ENCODE measurements at regions not wholly inside any gene's neighbourhood (a gene's known extent, or its start where the extent isn't known, plus 50 kb on each side); places are given as distances from the start of the nearest gene placed in this dataset.

DNA sequence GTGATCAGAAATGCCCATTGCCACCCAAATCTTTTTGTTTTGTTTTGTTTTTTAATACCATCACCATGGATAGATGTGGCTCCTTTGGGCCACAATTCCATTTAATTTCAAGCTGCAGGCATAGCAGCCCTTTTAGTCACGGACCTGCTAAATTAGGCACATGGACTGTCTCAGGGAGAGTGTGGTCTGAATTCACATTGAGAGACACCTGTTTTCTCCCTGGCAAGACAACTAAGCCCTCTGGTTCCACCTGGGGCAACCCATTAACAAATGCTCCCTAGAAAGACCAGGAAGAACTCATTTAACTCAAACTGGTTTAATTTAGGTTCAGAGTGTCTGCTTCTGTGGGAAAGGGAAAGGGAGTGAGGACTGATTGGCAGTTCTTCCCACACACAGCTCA lies 88.2 kb upstream of the ANKRD1 start:
- no peak for TF ChIP-seq FOXP2 (optimal IDR thresholded peaks at IDR 0.05; ENCODE audit: borderline replicate concordance, extremely low read depth, extremely low read length, insufficient read depth)
- no peak for TF ChIP-seq POLR2AphosphoS5 (IDR thresholded peaks at IDR 0.05; ENCODE audit: low read depth, low read length)
- TF ChIP-seq, protein P1, sequence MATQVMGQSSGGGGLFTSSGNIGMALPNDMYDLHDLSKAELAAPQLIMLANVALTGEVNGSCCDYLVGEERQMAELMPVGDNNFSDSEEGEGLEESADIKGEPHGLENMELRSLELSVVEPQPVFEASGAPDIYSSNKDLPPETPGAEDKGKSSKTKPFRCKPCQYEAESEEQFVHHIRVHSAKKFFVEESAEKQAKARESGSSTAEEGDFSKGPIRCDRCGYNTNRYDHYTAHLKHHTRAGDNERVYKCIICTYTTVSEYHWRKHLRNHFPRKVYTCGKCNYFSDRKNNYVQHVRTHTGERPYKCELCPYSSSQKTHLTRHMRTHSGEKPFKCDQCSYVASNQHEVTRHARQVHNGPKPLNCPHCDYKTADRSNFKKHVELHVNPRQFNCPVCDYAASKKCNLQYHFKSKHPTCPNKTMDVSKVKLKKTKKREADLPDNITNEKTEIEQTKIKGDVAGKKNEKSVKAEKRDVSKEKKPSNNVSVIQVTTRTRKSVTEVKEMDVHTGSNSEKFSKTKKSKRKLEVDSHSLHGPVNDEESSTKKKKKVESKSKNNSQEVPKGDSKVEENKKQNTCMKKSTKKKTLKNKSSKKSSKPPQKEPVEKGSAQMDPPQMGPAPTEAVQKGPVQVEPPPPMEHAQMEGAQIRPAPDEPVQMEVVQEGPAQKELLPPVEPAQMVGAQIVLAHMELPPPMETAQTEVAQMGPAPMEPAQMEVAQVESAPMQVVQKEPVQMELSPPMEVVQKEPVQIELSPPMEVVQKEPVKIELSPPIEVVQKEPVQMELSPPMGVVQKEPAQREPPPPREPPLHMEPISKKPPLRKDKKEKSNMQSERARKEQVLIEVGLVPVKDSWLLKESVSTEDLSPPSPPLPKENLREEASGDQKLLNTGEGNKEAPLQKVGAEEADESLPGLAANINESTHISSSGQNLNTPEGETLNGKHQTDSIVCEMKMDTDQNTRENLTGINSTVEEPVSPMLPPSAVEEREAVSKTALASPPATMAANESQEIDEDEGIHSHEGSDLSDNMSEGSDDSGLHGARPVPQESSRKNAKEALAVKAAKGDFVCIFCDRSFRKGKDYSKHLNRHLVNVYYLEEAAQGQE (IDR thresholded peaks at IDR 0.05; ENCODE audit: insufficient read depth in 1 of 2, low read depth in 2 of 2, low read length in 2 of 2) = no peak
- TF ChIP-seq TAF1 (IDR thresholded peaks at IDR 0.05; ENCODE audit: borderline replicate concordance, insufficient read depth, low read length) = no peak
- no peak for TF ChIP-seq SIN3A (IDR thresholded peaks at IDR 0.05; ENCODE audit: borderline replicate concordance, insufficient read depth, low read length)

DNA sequence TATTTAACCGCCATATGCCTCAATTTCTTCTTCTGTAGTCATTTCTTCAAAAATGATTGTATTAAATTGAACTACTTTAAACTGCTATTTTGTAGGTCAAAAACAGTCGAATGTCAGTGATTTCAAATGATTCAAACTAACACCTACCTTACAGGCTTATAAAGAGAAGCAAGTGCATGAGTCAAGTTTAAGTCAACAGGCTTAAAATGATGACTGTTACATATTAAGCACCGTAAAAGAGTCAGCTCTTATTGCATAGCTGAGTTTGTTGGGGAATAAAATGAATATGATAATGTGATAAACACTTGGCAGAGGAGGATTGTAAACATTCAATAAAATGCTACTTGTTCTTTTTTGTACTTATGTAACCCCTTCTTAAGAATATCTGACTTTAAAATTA lies 90.1 kb upstream of the ANKRD1 start:
- TF ChIP-seq FOXP2 (optimal IDR thresholded peaks at IDR 0.05; ENCODE audit: borderline replicate concordance, extremely low read depth, extremely low read length, insufficient read depth) (no peak), POLR2AphosphoS5 (IDR thresholded peaks at IDR 0.05; ENCODE audit: low read depth, low read length) (no peak), SIN3A (IDR thresholded peaks at IDR 0.05; ENCODE audit: borderline replicate concordance, insufficient read depth, low read length) (no peak), TAF1 (IDR thresholded peaks at IDR 0.05; ENCODE audit: borderline replicate concordance, insufficient read depth, low read length) (no peak)
- TF ChIP-seq, protein P1 (IDR thresholded peaks at IDR 0.05; ENCODE audit: insufficient read depth in 1 of 2, low read depth in 2 of 2, low read length in 2 of 2) = no peak

DNA sequence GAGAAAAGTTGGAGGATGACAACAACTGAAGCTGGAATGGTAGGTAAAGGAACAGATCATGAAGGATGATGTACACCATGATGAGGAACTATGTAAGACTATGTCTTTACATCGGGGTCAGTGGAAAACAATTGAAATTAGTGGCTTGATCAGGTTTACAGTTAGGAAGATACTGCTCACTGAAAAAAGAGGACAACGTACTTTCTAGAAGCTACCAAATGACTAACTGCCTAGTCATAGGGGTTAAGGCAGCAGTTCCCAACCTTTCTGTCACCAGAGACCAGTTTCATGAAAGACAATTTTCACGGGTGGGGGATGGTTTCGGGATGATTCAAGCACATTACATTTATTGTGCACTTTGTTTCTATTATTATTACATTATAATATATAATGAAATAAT lies 91.6 kb upstream of the ANKRD1 start:
- TF ChIP-seq FOXP2 (optimal IDR thresholded peaks at IDR 0.05; ENCODE audit: borderline replicate concordance, extremely low read depth, extremely low read length, insufficient read depth) = no peak
- no peak for TF ChIP-seq SIN3A (IDR thresholded peaks at IDR 0.05; ENCODE audit: borderline replicate concordance, insufficient read depth, low read length)
- no peak for TF ChIP-seq POLR2AphosphoS5 (IDR thresholded peaks at IDR 0.05; ENCODE audit: low read depth, low read length)
- no peak for TF ChIP-seq TAF1 (IDR thresholded peaks at IDR 0.05; ENCODE audit: borderline replicate concordance, insufficient read depth, low read length)
- TF ChIP-seq, protein P1 (IDR thresholded peaks at IDR 0.05; ENCODE audit: insufficient read depth in 1 of 2, low read depth in 2 of 2, low read length in 2 of 2) = no peak

DNA sequence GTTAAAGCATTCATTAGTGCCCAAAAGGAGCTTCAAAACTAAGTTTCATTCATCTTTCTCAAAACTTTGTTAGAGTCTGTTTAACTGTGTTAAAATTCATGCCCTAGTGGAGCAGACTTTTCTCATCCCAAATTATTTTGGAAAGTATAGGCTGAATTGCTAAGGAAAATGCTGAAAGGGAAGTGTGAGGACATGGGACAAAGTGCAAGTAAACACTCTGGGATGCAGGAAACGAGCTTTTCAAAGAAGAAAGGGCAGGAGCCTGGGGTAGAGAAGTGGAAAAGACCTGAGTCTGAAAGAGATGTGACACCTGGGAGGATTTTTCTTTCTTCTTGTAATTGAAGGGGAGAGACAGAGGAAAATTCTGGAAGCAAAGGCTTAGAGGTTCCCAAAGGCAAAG lies 93.1 kb upstream of the ANKRD1 start:
- TF ChIP-seq TAF1 (IDR thresholded peaks at IDR 0.05; ENCODE audit: borderline replicate concordance, insufficient read depth, low read length) = no peak
- TF ChIP-seq POLR2AphosphoS5 (IDR thresholded peaks at IDR 0.05; ENCODE audit: low read depth, low read length) = no peak
- TF ChIP-seq, protein P1 (IDR thresholded peaks at IDR 0.05; ENCODE audit: insufficient read depth in 1 of 2, low read depth in 2 of 2, low read length in 2 of 2) = no peak
- TF ChIP-seq FOXP2 (optimal IDR thresholded peaks at IDR 0.05; ENCODE audit: borderline replicate concordance, extremely low read depth, extremely low read length, insufficient read depth) = no peak

DNA sequence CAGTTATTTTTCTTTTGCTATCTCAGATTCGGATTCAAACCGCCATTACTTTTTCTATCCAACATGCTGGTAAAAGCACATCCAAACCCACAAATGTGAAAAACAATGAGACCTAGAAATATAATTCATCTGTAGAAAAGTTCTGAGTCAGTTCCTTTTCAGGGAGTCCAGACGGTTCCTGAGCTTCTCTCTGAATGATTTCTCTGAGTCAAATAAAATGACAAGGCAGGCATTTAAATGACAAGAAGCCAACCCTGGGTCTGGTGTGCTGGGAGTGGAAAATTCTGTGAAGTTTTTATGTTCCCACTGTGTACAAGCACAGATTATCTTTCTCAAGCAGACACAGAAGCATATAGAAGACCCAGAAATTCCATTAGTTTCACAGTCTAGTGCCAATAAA lies 96.3 kb upstream of the ANKRD1 start:
- TF ChIP-seq SIN3A (IDR thresholded peaks at IDR 0.05; ENCODE audit: borderline replicate concordance, insufficient read depth, low read length) (no peak), FOXP2 (optimal IDR thresholded peaks at IDR 0.05; ENCODE audit: borderline replicate concordance, extremely low read depth, extremely low read length, insufficient read depth) (no peak), POLR2AphosphoS5 (IDR thresholded peaks at IDR 0.05; ENCODE audit: low read depth, low read length) (no peak), TAF1 (IDR thresholded peaks at IDR 0.05; ENCODE audit: borderline replicate concordance, insufficient read depth, low read length) (no peak)
- TF ChIP-seq, protein P1 (IDR thresholded peaks at IDR 0.05; ENCODE audit: insufficient read depth in 1 of 2, low read depth in 2 of 2, low read length in 2 of 2) = no peak
